RKO (cell line): ENCODE measurements at regions not wholly inside any gene's neighbourhood (a gene's known extent, or its start where the extent isn't known, plus 50 kb on each side); places are given as distances from the start of the nearest gene placed in this dataset.
"Not testable (repeated sequence)": the region's sequence is repeated elsewhere in the genome, so short reads cannot be mapped to it uniquely, and the experiment has no call there.

Experiments used
- DNase-seq: peaks from one replicate; pipeline ENCODE4 v3.0.0-alpha.2; 2016; ENCODE audit warnings: low spot score

DNA sequence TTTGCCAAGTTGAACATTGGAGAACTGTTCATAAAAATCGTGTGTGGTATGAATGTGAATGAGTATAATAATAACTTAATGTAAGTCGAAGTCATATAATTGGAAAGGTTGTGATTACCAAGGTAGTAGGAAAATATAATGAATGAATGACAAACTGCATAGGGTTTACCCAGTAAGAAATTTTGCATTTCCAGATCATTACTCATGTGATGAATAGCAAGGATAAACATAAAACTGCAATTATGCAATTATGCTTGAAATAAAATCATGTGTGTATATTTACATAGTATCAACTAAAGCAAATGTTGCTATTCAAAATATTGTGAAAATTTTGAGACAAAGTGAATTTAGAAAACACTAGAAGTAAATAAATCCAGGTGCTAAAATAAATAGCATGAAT is 1108.7 kb upstream of the TMEFF2 start:
- DNase-seq = no peak

DNA sequence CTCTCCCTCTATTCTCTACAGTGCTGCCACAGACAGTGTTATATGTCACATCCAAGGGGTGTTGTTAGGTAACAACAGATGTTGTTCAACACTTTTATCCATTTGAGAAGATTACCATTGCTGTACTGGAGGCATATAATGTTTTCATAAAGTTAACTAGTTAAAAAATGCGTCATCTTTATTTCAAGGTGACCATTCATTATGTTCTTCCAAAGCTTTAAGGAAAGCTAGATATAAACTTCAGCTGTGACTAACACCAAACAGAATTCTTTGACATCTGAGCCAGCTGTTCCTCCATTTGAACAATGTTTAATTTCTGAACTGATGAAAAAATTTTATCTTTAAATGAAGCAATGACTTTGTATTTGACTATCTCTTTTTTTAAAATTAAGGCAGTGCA is 1099.6 kb upstream of the TMEFF2 start:
- no peak for DNase-seq

DNA sequence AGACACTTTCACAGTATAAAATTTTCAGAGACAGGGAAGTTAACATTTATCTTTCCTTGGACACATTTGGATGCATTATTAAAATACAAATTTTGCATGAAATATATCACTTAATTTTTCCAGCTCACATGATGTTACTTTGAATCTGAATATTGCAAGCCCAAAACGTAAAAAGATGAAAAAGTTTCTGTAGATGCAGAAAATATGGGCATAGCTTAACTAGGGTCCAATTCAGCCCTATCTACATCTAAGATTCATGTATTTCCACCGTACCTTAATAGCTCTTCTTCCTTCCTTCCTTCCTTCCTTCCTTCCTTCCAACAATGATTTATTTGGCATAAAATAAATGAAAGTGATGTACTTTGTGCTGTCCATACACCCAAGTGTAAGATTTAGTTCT is 1084.6 kb upstream of the TMEFF2 start:
- no peak for DNase-seq

DNA sequence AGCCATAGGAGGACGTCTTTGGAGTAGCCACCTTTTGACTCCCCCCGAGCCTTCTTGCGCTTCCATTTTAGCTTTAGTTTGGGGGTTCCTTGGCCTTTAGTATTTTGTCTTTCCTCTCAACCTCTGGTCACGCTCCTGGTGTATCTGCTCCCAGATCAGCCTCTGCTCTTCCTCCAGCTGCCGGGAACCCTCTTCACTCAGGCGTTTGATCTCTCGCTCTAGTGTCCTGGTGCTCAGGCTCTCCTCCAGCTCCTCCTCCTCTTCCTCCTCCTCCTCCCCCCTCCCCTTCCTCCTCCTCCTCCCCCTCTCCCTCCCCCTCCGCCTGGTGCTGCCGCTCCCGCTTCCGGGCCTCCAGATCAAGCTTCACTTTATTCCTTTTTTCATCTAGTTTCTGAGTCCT is 1082.3 kb upstream of the TMEFF2 start:
- DNase-seq = no peak

DNA sequence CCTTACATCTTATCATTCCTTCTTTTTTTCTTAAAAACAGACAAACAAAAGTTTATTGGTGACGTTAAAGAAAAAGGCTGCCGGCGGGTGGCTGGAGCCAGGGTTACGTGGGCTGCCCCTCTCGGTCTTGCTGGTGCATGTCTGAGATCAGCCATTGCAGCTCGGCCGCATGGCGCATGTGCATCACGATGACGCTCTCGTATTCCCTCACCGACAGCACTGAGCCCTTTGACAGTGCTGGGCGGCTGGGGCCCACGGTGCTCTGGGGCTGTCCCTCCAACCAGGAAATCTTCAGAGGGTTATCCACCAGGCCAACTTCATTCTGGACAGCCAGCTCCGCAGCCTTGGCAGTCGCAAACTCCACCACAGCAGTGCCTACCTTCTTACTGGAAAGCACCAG is 1081.8 kb upstream of the TMEFF2 start:
- no peak for DNase-seq

DNA sequence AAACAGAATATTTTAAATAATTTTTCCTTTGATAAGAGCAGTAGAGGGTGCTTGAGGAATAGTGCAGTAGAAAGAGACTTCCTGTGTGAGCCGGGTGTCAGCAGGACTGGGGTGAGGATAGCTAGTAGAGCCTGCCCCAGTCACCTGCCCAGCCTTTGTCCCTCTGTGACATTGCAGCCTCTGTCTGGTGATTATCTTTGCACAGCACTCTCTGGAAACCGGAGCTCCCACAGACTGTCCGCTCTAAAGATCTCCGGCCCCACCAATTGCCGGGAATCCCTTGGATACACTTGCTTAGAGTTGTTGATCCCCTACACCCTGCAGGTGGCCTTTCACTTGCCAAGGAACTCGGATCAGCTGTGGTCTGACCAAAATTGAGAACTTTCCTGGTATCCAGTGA is 1081.3 kb upstream of the TMEFF2 start:
- no peak for DNase-seq

DNA sequence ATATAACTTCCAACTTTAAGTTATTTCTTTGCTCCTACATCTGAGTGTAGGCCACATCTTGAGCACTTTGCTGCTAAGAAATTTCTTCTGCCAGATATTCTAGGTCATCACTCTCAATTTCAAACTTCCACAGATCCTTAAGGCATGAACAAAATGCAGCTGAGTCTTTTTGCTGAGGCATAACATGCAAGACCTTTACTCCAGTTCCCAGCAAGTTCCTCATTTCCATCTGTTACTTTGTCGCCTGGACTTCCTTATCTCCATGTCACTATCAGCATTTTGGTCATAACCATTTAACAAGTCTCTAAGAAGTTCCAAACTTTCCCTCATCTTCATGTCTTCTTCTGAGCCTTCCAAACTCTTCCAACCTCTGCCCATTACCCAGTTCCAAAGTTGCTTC is 1077.3 kb upstream of the TMEFF2 start:
- no peak for DNase-seq

DNA sequence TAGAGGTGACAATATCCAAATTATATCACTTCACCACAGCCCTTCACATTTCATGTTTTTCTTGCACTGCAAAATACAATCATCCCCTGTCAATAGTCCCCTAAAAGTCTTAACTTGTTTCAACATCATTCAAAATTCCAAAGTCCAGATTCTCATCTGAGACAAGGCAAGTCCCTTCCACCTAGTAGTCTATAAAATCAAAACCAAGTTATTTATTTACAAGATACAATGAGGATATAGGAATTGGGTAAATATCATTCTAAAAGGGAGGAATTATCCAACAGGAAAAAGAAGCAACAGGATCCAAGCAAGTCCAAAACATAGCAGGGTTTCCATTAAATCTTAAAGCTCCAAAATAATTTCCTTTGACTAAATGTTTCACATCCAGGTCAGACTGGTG is 1076.1 kb upstream of the TMEFF2 start:
- no peak for DNase-seq

DNA sequence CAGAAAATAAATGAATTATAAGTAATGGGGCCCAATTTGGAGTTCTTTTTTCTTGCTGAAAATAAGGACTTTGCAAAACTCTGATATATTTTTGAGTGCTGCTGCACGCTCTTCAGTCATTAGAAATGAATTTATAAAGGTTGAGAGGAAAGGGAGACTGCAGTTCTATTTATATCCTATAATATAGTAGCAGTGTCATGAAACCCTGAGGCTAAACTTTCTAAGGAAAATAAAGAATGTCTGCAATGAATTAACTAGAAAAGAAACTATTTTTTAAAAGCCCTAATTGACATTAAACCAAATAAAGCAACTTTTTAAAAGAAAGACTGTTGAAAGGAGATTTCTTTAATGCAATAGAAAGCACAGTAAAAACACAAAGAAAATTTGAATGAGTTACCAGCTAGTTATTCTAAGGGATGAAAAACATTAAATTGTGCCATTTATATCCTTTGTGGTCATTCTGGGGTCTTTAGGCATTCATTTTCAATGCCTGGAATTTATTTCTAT is 1072.8 kb upstream of the TMEFF2 start:
- DNase-seq = no peak

DNA sequence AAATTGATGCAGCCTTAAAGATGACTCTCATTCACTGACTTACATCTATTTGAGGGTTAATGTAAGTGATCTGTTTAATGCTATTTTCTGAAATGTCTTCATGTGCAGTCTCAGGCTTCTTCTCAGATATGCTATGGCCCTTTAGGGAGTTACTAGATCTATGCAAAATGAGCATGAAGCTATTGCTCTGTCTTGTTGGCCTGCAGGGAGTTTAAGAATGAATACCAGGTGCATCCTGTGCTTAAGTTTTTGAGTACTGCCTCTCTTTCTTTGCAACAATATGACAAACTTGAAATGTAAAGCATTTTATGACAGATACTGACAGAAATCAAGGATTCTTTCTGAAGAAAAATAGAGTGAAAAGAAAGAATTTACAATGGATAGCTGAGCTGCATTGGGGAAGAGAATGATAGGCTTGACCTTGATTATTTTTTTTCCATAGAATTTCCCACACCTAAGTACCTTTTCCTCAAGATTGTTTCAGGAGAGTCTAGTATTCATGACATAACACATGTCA is 1058.3 kb upstream of the TMEFF2 start:
- no peak for DNase-seq

DNA sequence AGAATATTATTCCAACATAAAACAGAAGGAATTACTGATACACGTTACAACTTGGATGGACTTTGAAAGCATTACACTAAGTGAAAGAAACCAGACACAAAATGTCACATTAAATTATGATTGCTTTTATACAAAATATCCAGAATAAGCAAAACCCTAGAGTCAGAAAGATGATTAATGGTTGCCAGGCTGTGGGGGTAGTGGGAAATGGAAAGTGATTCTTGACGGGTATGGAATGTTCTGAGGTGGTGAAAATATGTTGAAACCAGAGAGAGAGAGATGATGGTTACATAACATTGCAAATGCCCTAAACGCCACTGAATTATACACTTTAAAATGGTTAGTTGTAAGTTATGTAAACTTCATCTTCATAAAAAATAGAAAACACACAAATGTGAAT is 1057.2 kb upstream of the TMEFF2 start:
- DNase-seq = no peak

DNA sequence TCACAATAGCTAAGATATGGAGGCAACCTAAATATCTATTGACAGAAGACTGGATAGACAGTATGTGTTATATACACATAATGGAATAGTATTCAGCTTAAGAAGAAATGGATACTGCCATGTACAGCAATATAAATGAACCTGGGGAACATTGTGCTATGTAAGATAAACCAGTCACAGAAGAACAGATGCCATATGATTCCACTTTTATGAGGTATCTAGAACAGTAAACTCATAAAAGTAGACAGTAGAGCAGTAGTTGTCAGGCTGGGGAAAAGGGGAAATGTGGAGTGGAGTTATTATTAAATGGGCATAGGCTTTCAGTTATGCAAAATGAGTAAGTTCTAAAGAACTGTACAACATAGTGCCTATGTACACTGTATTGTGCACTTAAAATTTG is 1055.7 kb upstream of the TMEFF2 start:
- DNase-seq = no peak

DNA sequence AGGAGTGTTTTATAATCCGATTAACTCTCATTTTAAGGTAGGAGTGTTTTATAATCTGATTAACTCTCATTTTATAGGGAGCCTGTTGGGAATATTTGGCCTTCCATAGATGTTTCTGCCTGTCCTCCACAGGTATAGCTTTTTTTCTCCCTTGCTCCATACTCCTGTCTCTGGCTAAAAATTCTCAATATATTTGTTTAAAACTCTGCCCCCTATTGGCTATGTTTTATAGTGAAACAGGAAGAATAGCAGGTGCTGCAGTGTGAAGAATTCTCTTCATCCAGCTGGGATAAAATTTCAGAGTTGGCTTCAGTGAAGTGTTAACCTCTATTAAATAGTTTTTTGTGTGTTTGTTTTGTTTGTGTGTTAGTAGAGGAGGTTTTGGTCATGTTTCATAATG is 1046.0 kb upstream of the TMEFF2 start:
- DNase-seq = no peak

DNA sequence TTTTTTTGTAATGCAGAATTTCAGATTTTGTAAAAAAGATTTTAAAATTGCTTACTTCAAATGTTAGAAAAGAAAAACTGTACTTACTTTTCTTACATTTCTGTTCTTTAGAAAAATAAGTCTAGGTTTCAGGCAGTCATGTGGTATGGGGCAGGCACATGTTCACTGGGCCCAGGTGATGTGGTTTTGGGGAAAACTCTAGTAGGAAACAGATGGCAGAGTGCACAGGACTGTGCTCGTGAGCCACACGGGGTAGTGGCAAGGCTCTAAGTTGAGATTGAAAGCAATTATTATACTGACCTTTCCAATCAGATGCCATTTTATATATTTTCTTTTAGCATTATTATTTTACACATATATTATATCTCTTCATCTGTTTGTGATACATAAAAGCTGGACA is 1036.9 kb upstream of the TMEFF2 start:
- DNase-seq = no peak

DNA sequence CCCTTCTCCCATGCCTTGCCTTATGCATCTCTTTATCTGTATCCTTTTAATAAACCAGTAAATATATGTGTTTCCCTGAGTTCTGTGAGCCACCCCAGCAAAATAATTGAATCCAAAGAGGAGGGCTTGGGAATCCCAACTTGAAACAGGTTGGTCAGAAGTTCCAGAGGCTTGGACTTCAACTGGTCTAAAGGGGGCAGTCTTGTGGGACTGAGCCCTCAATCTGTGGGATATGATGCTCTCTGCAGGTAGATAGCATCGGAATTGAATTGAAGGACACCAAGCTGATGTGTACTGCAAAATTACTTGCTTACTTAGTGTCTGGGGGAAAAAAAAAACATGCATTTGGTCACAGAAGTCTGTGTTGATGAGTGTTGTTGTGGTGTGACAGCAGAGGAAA is 1033.5 kb upstream of the TMEFF2 start:
- DNase-seq = no peak

DNA sequence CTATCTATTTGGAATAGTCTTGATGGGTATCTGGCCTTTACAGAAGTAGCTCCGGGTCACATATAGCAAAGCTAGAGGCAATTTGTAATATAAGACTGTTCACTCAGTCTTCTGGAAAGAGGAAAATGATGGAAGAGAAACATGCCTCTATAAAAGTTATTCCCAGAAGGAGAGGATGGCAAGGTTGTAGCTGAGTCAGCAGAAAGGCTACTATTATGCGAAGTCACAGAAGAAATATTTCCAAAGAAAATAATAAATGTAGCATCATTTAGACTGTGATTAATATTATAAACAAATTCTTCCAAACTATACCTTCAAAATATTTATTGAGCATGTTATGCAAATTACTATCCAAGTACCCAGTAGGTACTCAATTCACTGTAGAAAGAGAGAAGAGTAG is 1027.7 kb upstream of the TMEFF2 start:
- no peak for DNase-seq

DNA sequence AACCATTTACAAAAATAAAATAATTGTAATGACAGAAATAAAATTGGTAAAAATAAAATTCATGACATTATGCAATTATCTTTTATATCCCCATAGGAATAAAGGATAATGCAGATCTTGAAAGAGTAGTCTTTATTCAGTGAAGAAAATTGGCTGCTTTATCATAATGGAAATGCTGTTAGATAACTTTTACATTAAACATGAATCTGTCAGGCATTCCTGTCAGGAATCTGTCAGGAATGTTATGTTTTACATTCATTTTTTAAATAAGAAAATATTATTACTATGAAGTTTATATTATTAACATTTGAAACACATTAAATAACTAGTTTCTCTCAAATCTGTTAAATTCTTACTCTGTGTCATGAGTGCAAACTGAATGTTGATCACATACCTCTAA is 1024.7 kb upstream of the TMEFF2 start:
- DNase-seq = no peak

DNA sequence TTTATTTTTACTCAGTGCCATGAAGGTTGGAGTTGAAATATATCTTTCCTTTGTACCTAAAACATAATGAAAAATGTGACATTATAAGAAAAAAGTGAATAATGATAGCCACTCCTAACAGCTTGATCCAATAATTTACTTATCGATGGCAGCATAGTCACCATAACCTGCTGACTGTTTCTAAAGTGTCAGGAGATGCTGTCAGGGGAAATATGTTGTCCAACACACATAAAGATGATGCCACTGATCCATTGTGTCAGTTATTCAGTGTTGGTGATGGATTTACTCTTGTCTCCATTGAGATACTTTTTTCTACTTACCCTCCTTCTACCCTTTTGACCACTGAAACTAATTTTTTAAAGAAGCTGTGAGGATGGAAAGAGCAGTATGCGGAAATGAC is 1006.9 kb upstream of the TMEFF2 start:
- DNase-seq = no peak

DNA sequence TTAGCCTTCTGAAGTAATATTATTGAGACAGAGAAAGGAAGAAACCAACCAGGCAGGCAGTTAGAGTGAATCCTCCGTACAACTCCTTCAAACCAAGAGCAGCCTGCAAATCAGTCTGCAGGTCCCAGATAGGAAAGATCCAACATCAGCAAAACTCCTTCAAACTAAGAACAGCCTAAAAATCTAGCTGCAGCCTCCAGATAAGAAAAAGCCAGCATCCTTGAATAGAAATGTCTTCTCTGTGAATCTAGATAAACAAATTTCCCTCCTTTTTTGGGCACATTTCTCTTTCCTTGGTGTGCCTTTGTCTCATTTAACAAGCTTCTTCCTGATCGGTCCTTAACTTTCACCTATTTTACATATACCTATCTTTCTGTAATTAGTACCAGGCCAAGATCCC is 1004.6 kb upstream of the TMEFF2 start:
- DNase-seq = no peak

DNA sequence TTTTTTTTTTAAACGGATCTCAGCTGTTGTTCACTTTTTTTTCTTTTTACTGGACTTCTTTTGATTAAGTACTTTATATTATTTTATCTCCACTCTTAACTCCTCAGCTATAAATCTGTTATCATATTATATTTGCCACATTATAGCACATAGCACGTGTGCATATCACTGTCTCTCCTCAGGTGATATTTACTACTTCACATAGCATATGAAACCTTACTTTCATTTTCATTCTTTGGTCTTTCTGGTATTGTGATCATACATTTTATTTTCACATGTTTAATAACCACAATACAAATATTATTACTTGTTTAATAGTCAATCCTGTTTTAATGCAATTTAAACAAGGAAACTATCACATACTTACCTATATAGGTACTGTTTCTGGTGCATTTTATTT is 993.1 kb upstream of the TMEFF2 start:
- DNase-seq = peak; percentile 23

DNA sequence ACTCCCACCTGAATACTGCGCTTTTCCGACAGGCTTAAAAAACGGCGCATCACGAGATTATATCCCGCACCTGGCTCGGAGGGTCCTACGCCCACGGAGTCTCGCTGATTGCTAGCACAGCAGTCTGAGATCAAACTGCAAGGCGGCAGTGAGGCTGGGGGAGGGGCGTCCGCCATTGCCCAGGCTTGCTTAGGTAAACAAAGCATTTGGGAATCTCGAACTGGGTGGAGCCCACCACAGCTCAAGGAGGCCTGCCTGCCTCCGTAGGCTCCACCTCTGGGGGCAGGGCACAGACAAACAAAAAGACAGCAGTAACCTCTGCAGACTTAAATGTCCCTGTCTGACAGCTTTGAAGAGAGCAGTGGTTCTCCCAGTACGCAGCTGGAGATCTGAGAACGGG is 976.2 kb upstream of the TMEFF2 start:
- not testable (repeated sequence) for DNase-seq

DNA sequence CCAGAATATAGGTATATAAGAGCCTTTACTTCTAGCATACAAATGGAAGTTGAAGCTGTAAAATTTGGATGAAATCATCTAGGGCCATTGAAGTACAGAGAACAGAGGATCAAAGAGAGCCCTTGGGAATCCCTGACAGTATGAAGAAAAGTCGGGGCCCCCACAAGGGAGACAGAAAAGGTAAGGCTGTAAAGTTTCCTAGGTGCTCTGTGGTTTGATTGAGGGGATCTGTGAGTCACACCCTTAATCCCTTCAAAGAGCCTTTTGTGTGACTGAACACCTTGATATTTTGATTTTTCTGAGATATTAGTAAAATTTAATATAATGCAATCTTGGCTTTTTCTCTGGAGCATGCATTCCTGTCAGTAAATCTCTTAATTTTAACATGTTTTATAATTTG is 961.7 kb upstream of the TMEFF2 start:
- DNase-seq = no peak

DNA sequence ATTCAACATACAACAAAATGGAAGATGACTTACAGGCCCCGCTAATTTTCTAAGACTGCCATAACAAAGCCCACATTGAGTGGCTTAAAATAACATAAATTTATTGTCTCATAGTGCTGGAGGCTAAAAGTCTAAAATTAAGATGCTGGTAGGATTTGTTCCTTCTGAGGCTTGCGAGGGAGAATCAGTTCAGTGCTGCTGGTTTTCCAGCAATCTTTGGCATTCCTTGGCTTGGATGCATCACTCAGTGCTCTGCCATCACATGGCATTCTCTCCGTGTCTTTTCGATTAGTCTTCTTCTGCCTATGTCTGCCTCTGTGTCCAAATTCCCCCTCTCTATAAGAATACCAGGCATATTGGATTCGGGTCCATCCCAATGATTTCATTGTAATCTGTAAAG is 959.3 kb upstream of the TMEFF2 start:
- no peak for DNase-seq

DNA sequence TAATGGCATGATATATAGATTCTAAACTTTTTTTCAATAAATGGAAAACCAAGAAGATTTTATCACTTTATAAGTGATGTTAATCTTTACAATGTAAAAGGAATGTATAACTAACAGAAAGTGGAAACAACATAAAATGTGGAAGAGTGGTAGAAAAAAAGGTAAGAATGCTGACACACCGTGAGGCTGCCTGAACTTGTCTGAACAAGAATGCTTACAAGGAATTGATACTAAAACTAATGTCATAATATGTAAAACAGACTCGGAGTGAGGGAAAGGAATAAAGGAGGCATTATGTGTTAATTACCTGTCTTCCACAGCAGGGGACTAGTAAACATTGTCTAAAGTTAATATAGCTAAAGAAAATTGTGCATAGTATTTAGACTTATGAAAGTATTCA is 958.8 kb upstream of the TMEFF2 start:
- DNase-seq = no peak

DNA sequence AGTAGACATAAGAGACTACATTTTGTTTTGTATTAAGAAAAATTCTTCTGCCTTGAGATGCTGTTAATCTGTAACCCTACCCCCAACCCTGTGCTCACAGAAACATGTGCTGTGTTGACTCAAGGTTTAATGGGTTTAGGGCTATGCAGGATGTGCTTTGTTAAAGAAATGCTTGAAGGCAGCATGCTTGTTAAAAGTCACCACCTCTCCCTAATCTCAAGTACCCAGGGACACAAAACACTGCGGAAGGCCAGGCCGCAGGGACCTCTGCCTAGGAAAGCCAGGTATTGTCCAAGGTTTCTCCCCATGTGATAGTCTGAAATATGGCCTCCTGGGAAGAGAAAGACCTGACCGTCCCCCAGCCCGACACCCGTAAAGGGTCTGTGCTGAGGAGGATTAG is 947.7 kb upstream of the TMEFF2 start:
- not testable (repeated sequence) for DNase-seq
